Osteoblast (primary cell): ENCODE measurements at regions not wholly inside any gene's neighbourhood (a gene's known extent, or its start where the extent isn't known, plus 50 kb on each side); places are given as distances from the start of the nearest gene placed in this dataset.

Source experiments
- DNase-seq: peaks from one replicate; pipeline ENCODE4 v3.0.0; 2011; ENCODE audit warnings: low spot score, mixed read lengths; ENCODE audit not compliant: insufficient read length; ENCODE audit errors: missing footprints
- H2AFZ ChIP-seq: 2 replicates; pipeline ENCODE4 v1.6.0; 2011; ENCODE audit warnings: mild to moderate bottlenecking, low read length
- H3K27ac ChIP-seq: 2 replicates; pipeline ENCODE4 v1.5.1; 2011; ENCODE audit warnings: mild to moderate bottlenecking, low read depth, low read length, moderate library complexity
- H3K27me3 ChIP-seq: 2 replicates; pipeline ENCODE4 v1.6.0; 2012; ENCODE audit warnings: mild to moderate bottlenecking, control low read depth, inconsistent platforms, low read length, moderate library complexity; ENCODE audit not compliant: insufficient read depth
- H3K36me3 ChIP-seq: 2 replicates; pipeline ENCODE4 v1.5.1; 2011; ENCODE audit warnings: mild to moderate bottlenecking, low read length, control low read depth, moderate library complexity; ENCODE audit not compliant: insufficient read depth
- H3K4me1 ChIP-seq: 2 replicates; pipeline ENCODE4 v1.5.1; 2011; ENCODE audit warnings: mild to moderate bottlenecking, low read length, control low read depth, moderate library complexity; ENCODE audit not compliant: insufficient read depth
- H3K4me2 ChIP-seq: 2 replicates; pipeline ENCODE4 v1.6.0; 2011; ENCODE audit warnings: mild to moderate bottlenecking, low read length; ENCODE audit not compliant: insufficient read depth
- H3K4me3 ChIP-seq: fragments of 200-600 bp; sonication (generic); 3 replicates; pipeline ENCODE4 v1.5.1; 2012; ENCODE audit warnings: mild to moderate bottlenecking, low read length, inconsistent platforms; ENCODE audit not compliant: insufficient read depth
- H3K79me2 ChIP-seq: 2 replicates; pipeline ENCODE4 v1.6.0; 2012; ENCODE audit warnings: mild to moderate bottlenecking, low read length, control low read depth, inconsistent platforms; ENCODE audit not compliant: insufficient read depth
- H3K9me3 ChIP-seq: 2 replicates; pipeline ENCODE4 v1.5.1; 2011; ENCODE audit warnings: low read depth, low read length, control low read depth
- H4K20me1 ChIP-seq: 2 replicates; pipeline ENCODE4 v1.6.0; 2012; ENCODE audit warnings: mild to moderate bottlenecking, low read length, control low read depth; ENCODE audit not compliant: insufficient read depth
- TF ChIP-seq, protein P1 (sequence below): IDR thresholded peaks from 2 replicates; pipeline ENCODE4 v1.5.1; 2011; ENCODE audit warnings: mild to moderate bottlenecking, low read depth, low read length, moderate library complexity; ENCODE audit errors: extremely low read depth

GRCh38 chr12:116630762-116631161, 71.6 kb downstream of the MAP1LC3B2 start:
- no peaks in the 10 kb centered on the region for H3K4me1 ChIP-seq
- no peak overlapping the region for H2AFZ ChIP-seq
- DNase-seq = no peak
- H3K4me3 ChIP-seq = no peak overlapping the region
- no peaks in the 10 kb centered on the region for H3K79me2 ChIP-seq
- H3K4me2 ChIP-seq = no peak overlapping the region
- H4K20me1 ChIP-seq = no peaks in the 10 kb centered on the region
- TF ChIP-seq, protein P1, sequence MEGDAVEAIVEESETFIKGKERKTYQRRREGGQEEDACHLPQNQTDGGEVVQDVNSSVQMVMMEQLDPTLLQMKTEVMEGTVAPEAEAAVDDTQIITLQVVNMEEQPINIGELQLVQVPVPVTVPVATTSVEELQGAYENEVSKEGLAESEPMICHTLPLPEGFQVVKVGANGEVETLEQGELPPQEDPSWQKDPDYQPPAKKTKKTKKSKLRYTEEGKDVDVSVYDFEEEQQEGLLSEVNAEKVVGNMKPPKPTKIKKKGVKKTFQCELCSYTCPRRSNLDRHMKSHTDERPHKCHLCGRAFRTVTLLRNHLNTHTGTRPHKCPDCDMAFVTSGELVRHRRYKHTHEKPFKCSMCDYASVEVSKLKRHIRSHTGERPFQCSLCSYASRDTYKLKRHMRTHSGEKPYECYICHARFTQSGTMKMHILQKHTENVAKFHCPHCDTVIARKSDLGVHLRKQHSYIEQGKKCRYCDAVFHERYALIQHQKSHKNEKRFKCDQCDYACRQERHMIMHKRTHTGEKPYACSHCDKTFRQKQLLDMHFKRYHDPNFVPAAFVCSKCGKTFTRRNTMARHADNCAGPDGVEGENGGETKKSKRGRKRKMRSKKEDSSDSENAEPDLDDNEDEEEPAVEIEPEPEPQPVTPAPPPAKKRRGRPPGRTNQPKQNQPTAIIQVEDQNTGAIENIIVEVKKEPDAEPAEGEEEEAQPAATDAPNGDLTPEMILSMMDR = no peak
- no peak overlapping the region for H3K27ac ChIP-seq
- H3K27me3 ChIP-seq = peaks cover 40% of the 10 kb centered on the region
- H3K36me3 ChIP-seq = no peaks in the 10 kb centered on the region
- no peaks in the 10 kb centered on the region for H3K9me3 ChIP-seq

- Histone ChIP-seq H3K4me2 (no peak overlapping the region), H3K4me1 (no peaks in the 10 kb centered on the region), H3K27ac (no peak overlapping the region), H3K79me2 (no peaks in the 10 kb centered on the region), H3K27me3 (peaks cover 40% of the 10 kb centered on the region), H4K20me1 (no peaks in the 10 kb centered on the region), H3K9me3 (no peaks in the 10 kb centered on the region), H2AFZ (no peak overlapping the region), H3K4me3 (no peak overlapping the region), H3K36me3 (no peaks in the 10 kb centered on the region)
- DNase-seq = no peak
- TF ChIP-seq, protein P1 = no peak
Measured at GRCh38 chr12:116629480-116629879, 70.3 kb downstream of the MAP1LC3B2 start.

- no peaks in the 10 kb centered on the region for H3K79me2 ChIP-seq
- H3K9me3 ChIP-seq = no peaks in the 10 kb centered on the region
- no peak overlapping the region for H2AFZ ChIP-seq
- H3K4me1 ChIP-seq = no peaks in the 10 kb centered on the region
- H3K4me2 ChIP-seq = no peak overlapping the region
- TF ChIP-seq, protein P1 = no peak
- no peak overlapping the region for H3K27ac ChIP-seq
- H4K20me1 ChIP-seq = no peaks in the 10 kb centered on the region
- no peak overlapping the region for H3K4me3 ChIP-seq
- DNase-seq = no peak
- H3K36me3 ChIP-seq = no peaks in the 10 kb centered on the region
- peaks cover 40% of the 10 kb centered on the region for H3K27me3 ChIP-seq
Measured at GRCh38 chr12:116628989-116629388, 69.8 kb downstream of the MAP1LC3B2 start.

DNA sequence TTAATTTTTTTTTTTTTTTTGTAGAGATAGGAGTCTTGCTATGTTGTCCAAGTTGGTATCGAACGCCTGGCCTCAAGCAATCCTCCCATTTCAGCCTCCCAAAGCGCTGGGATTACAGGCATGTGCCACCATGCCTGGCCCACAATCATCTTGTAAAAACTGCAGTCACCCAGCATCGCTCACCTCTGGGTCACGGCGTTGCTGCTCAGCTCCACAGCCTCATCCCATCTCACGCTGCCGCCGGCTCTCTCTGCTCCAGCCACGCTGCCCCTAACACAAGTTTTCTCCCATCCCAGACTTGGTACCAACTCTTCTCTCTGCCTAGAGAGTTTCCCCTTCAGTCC, 69.2 kb downstream of the MAP1LC3B2 start:
- Histone ChIP-seq H4K20me1 (no peaks in the 10 kb centered on the region), H2AFZ (no peak overlapping the region), H3K36me3 (no peaks in the 10 kb centered on the region), H3K4me1 (no peaks in the 10 kb centered on the region), H3K79me2 (no peaks in the 10 kb centered on the region), H3K27me3 (peaks cover 37% of the 10 kb centered on the region), H3K4me3 (no peak overlapping the region), H3K9me3 (no peaks in the 10 kb centered on the region), H3K27ac (no peak overlapping the region), H3K4me2 (no peak overlapping the region)
- no peak for DNase-seq
- TF ChIP-seq, protein P1 = no peak
